ENCODE measurements at regions not wholly inside any gene's neighbourhood (a gene's known extent, or its start where the extent isn't known, plus 50 kb on each side); places are given as distances from the start of the nearest gene placed in this dataset.

DNA sequence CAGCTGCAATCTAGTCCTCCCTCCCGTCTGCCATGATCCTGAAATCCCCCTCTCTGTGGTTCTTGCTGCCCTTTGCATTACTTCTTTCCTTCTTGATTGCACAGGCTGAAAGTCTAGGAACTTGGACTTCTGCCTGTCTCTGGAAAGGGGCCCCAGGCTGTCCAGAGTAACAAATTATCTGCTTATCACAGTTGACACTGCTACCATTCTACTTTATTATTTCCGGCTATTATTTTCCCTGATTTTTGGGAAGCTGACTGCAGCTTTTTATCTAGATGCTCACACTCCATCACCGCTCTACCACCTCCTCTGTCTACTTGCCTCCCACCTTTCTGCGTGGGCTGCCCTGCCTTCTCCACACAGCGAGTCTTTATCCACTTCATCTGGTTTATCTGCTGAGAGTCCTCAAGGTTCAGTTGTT lies 202.1 kb upstream of the PLXNA2 start:
- no TSS peak for BruUV-seq (replicated peaks)

DNA sequence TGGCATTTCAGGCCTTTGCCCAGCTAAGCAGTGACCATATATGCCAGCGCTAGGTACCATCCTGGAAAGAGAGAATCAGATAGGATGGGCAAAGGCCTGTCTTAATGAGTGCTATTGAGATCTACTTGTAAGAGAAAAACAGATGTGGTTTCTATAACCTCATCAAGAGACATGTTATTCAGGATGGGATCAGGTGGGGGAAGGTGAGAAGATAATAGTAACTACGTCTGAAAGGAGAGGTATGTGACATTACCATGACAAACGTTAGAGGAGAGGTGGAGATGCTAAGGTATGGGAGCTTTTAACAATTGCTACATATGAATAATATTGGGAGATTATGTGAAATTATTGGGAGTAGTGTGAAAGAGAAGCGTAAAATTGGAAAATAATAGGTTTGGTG lies 204.2 kb upstream of the PLXNA2 start:
- no peaks in the 10 kb centered on the region for H3F3A ChIP-seq (ENCODE audit: insufficient read depth, low read depth)
- no peak for DNase-seq
- H3K4me1 ChIP-seq (replicated peaks; ENCODE audit: insufficient read depth) = no peaks in the 10 kb centered on the region
- no peaks in the 10 kb centered on the region for H3K9me3 ChIP-seq (ENCODE audit: insufficient read depth, low read depth)
- H2AFZ ChIP-seq = no peak overlapping the region
- peaks cover 19% of the 10 kb centered on the region for H3K27me3 ChIP-seq (ENCODE audit: insufficient read depth, low read depth)
- ChIA-PET POLR2A (ENCODE audit: unreplicated experiment) (no interaction called here), CTCF (no interaction called here)
- no TSS peak for BruUV-seq (replicated peaks)
- no peak overlapping the region for H3K4me3 ChIP-seq
- H3K4me2 ChIP-seq = no peak overlapping the region
- TF ChIP-seq EZH2 (IDR thresholded peaks at IDR 0.05; ENCODE audit: low read depth) = no peak
- TF ChIP-seq, protein P1, sequence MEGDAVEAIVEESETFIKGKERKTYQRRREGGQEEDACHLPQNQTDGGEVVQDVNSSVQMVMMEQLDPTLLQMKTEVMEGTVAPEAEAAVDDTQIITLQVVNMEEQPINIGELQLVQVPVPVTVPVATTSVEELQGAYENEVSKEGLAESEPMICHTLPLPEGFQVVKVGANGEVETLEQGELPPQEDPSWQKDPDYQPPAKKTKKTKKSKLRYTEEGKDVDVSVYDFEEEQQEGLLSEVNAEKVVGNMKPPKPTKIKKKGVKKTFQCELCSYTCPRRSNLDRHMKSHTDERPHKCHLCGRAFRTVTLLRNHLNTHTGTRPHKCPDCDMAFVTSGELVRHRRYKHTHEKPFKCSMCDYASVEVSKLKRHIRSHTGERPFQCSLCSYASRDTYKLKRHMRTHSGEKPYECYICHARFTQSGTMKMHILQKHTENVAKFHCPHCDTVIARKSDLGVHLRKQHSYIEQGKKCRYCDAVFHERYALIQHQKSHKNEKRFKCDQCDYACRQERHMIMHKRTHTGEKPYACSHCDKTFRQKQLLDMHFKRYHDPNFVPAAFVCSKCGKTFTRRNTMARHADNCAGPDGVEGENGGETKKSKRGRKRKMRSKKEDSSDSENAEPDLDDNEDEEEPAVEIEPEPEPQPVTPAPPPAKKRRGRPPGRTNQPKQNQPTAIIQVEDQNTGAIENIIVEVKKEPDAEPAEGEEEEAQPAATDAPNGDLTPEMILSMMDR (conservative IDR thresholded peaks at IDR 0.05) = no peak
- no peaks in the 10 kb centered on the region for H3K36me3 ChIP-seq (ENCODE audit: low read depth)
- peaks cover 3% of the 10 kb centered on the region; the same call in 1 of the 2 replicates for H4K20me1 ChIP-seq (ENCODE audit: insufficient read depth)
- H3K27ac ChIP-seq = no peak overlapping the region
- intact Hi-C loops (cut with micrococcal nuclease; ENCODE audit: unreplicated experiment) = no loop called here
- no peaks in the 10 kb centered on the region for H3K79me2 ChIP-seq (ENCODE audit: low read depth)
- no peaks in the 10 kb centered on the region for H3K9me2 ChIP-seq (ENCODE audit: insufficient read depth)

More for the DNA sequence above, 202.1 kb upstream of the PLXNA2 start:
- H3K4me2 ChIP-seq = no peak overlapping the region
- no peaks in the 10 kb centered on the region for H3K79me2 ChIP-seq (ENCODE audit: low read depth)
- peaks cover 19% of the 10 kb centered on the region for H3K27me3 ChIP-seq (ENCODE audit: insufficient read depth, low read depth)
- H3K4me1 ChIP-seq (replicated peaks; ENCODE audit: insufficient read depth) = no peaks in the 10 kb centered on the region
- intact Hi-C loops (cut with micrococcal nuclease; ENCODE audit: unreplicated experiment) = no loop called here
- H4K20me1 ChIP-seq (ENCODE audit: insufficient read depth) = peaks cover 3% of the 10 kb centered on the region; the same call in 1 of the 2 replicates
- CTCF ChIA-PET = interaction anchor here (0.6 kb wide), 1 partner anchor 257 kb away, joined by 4 read pairs; no protein-coding TSS in a partner anchor
- no peak for DNase-seq
- no peaks in the 10 kb centered on the region; the same call in 1 of the 2 replicates for H3K9me2 ChIP-seq (ENCODE audit: insufficient read depth)
- POLR2A ChIA-PET (ENCODE audit: unreplicated experiment) = no interaction called here
- no peaks in the 10 kb centered on the region for H3K36me3 ChIP-seq (ENCODE audit: low read depth)
- H3K9me3 ChIP-seq (ENCODE audit: insufficient read depth, low read depth) = no peaks in the 10 kb centered on the region
- H3F3A ChIP-seq (ENCODE audit: insufficient read depth, low read depth) = no peaks in the 10 kb centered on the region
- H2AFZ ChIP-seq = no peak overlapping the region
- H3K4me3 ChIP-seq = no peak overlapping the region
- no peak for TF ChIP-seq EZH2 (IDR thresholded peaks at IDR 0.05; ENCODE audit: low read depth)
- TF ChIP-seq, protein P1 (conservative IDR thresholded peaks at IDR 0.05) = no peak
- H3K27ac ChIP-seq = no peak overlapping the region

DNA sequence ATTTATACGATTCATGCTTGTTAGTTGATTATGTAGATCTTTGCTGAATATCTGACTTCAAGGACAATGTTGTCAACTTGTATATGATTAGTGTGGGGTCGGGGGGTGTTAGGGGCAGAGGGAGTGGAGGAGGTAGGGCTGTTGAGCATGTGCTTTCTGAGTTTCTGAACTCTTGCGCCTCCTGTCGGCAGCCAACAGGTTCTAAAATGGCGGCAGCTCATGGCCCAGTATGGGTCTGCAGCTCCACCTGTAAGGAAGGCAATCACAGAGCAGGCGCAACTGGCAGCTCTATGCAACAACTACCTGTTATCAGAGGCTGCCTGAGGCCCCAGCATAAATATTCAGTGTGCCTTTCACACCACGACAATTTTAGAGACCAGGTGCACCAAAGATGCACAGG lies 205.8 kb upstream of the PLXNA2 start:
- no peaks in the 10 kb centered on the region for H3K36me3 ChIP-seq (ENCODE audit: low read depth)
- no peak overlapping the region for H3K4me2 ChIP-seq
- no peaks in the 10 kb centered on the region for H3K4me1 ChIP-seq (replicated peaks; ENCODE audit: insufficient read depth)
- no peak overlapping the region for H2AFZ ChIP-seq
- TF ChIP-seq, protein P1 (conservative IDR thresholded peaks at IDR 0.05) = no peak
- TF ChIP-seq EZH2 (IDR thresholded peaks at IDR 0.05; ENCODE audit: low read depth) = no peak
- no TSS peak for BruUV-seq (replicated peaks)
- DNase-seq = no peak
- H3K27me3 ChIP-seq (ENCODE audit: insufficient read depth, low read depth) = peaks cover 19% of the 10 kb centered on the region
- ChIA-PET POLR2A (ENCODE audit: unreplicated experiment) (no interaction called here), CTCF (no interaction called here)
- no peaks in the 10 kb centered on the region for H3K79me2 ChIP-seq (ENCODE audit: low read depth)
- no peak overlapping the region for H3K4me3 ChIP-seq
- H3K9me3 ChIP-seq (ENCODE audit: insufficient read depth, low read depth) = no peaks in the 10 kb centered on the region
- no peaks in the 10 kb centered on the region; the same call in 1 of the 2 replicates for H3K9me2 ChIP-seq (ENCODE audit: insufficient read depth)
- intact Hi-C loops (cut with micrococcal nuclease; ENCODE audit: unreplicated experiment) = no loop called here
- no peaks in the 10 kb centered on the region for H3F3A ChIP-seq (ENCODE audit: insufficient read depth, low read depth)
- H3K27ac ChIP-seq = no peak overlapping the region
- no peaks in the 10 kb centered on the region for H4K20me1 ChIP-seq (ENCODE audit: insufficient read depth)

Data from PC-9 (cell line).